Pancreas (tissue), 10 donors: ENCODE measurements at regions not wholly inside any gene's neighbourhood (a gene's known extent, or its start where the extent isn't known, plus 50 kb on each side); places are given as distances from the start of the nearest gene placed in this dataset.
"Not testable (repeated sequence)": the region's sequence is repeated elsewhere in the genome, so short reads cannot be mapped to it uniquely, and the experiment has no call there.

ENCODE experiments used
- ATAC-seq, 4 donors: fragments of 200-7000 bp; cut with Tn5 transposase; one replicate each; pipeline versions ENCODE4 v1.8.0 to v1.9.1; 2020; ENCODE audit warnings: mild to moderate bottlenecking in 4 of 4, moderate library complexity in 4 of 4
- DNase-seq, 6 donors: peaks; one replicate each; pipeline ENCODE4 v3.0.0-alpha.2; 2020
- FAIRE-seq: peaks from 2 replicates; lab custom pipeline; 2012; peaks lifted over from hg19 to GRCh38; lab: Jason Lieb, UNC
- H3K27ac ChIP-seq, 4 donors: fragments of 200-600 bp; sonication (generic); 1 replicate in 3 of 4; 2 replicates in 1 of 4; pipeline versions ENCODE4 v1.5.0 to v1.8.0; 2020
- H3K27me3 ChIP-seq, 4 donors: fragments of 200-600 bp; one replicate each; pipeline ENCODE4 v1.8.0; 2021
- H3K36me3 ChIP-seq, 3 donors: fragments of 200-600 bp; sonication (generic) in 1 of 3; one replicate each; pipeline versions ENCODE4 v1.5.0 to v1.8.0; 2020 to 2021
- H3K4me1 ChIP-seq, 3 donors: fragments of 200-600 bp; one replicate each; pipeline ENCODE4 v1.8.0; 2021
- H3K4me3 ChIP-seq, 4 donors: fragments of 200-600 bp; sonication (generic) in 2 of 4; one replicate each; pipeline versions ENCODE4 v1.5.0 to v1.8.0; 2020 to 2021
- H3K9me3 ChIP-seq, 4 donors: fragments of 200-600 bp; one replicate each; pipeline ENCODE4 v1.8.0; 2021
- CTCF ChIP-seq, 4 donors: fragments of 200-600 bp; sonication (generic) in 3 of 4; IDR thresholded peaks; one replicate each; pipeline versions ENCODE4 v1.5.0 to v1.8.0; 2021; ENCODE audit warnings: antibody characterized with exemption in 4 of 4
- WGBS, 2 donors: extraction: QIAGEN DNeasy Blood & Tissue Kit; methylation state at CpG; one replicate each; pipeline ENCODE4 v1.1.7; 2013; 5-methylcytosine and 5-hydroxymethylcytosine counted together
- intact Hi-C, 3 donors: fragments of 100-400 bp; cut with DNase I; formaldehyde crosslinking; loops; one replicate each; pipeline versions ENCODE4 v1.11.1 to v1.14.2; 2022
- donor health status: healthy with polysubstance abuse.
- donor health status: DM: no; HTN: no; CAD: no; lungs with moderate emphysema.
- donor health status: DM: no; HTN: no; CAD: no.
- donor health status: control.
- donor health status: control.
- donor health status: Bipolar disorder and iron deficiency.
- donor health status: DM: yes; HTN: yes; CAD: no.
- donor health status: DM: no; HTN: no; CAD: no.
- donor health status: DM: no; HTN: no; CAD: no.
- donor health status: DM: yes; HTN: yes; CAD: no.

DNA sequence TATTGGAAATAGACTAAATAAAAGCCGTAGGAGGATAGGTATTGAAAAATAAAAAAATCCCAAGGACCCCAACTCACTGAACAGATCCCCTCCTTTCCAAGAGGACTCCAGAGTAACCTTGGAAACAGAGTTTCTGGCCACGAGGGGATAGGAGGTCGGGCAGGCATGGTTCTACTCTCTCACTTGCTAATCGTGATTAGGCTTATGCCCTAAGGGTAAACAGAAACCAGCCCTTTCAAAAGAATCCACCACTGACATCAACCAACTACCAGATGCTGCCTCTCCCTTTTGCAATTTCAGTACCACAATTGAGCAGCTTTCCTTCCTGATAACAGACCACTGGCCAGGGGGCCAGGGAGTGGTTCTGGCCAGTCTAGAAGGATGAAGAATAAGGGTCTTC lies 477.8 kb downstream of the EIPR1 start:
- Histone ChIP-seq H3K9me3 (no peaks in the 10 kb centered on the region), H3K4me3 (no peak overlapping the region), H3K27me3 (no peaks in the 10 kb centered on the region), H3K36me3 (no peaks in the 10 kb centered on the region), H3K4me1 (peaks cover 0 to 4% (median 4%) of the 10 kb centered on the region in 3 donors), H3K27ac (no peak overlapping the region)
- TF ChIP-seq CTCF (IDR thresholded peaks at IDR 0.05): no peak
- WGBS, 2 donors: 41 to 49% methylated on average over 4 of the region's 4 CpGs
- no peak for DNase-seq
- ATAC-seq: no peak
- intact Hi-C loops: no loop called here
- FAIRE-seq: no peak

DNA sequence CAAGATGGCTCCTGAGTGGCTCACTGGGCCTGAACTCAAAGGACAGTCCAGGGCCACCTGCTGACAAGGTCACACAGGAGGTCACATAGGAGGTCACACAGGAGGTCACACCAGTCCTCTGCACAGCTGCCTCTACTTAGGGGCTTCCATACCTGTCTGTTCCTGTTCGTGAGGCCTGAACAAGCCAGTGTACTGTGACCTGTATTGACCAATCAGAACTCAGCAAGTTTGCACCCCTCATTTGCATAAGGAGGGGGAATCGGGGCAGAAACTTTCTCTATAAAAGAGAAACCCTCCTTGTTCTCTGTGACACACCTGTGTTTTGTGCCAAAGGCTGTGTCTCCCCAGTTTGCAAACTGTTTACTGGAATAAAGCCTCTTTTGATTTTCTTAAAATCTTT lies 478.9 kb downstream of the EIPR1 start:
- intact Hi-C loops: no loop called here
- Histone ChIP-seq H3K27me3 (no peaks in the 10 kb centered on the region), H3K9me3 (no peaks in the 10 kb centered on the region), H3K4me1 (peaks cover 0 to 4% (median 4%) of the 10 kb centered on the region in 3 donors), H3K36me3 (no peaks in the 10 kb centered on the region), H3K27ac (no peak overlapping the region), H3K4me3 (no peak overlapping the region)
- ATAC-seq (no peak), DNase-seq (no peak), FAIRE-seq (no peak)
- WGBS, 2 donors: 85 to 88% methylated on average over 2 of the region's 2 CpGs
- no peak for TF ChIP-seq CTCF (IDR thresholded peaks at IDR 0.05)

DNA sequence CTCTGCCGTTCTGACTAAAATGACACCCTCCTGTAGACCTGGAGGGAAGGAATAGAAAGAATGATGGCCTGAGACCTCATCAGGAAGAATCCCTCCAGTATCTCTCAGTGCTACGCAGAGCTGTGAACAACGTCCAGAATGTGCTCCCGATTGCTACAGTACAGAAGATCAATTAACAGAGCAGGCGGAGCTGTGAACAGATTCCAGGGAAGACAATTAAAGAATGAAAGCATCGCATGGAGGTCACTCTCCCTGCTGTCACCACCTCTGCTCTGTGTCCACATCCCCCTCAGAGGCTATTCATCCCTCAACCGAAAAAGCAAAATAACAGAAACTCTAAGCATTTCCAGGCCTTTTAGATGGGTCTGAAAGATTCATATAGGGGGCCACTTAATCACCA lies 481.0 kb downstream of the EIPR1 start:
- TF ChIP-seq CTCF (IDR thresholded peaks at IDR 0.05): no peak
- intact Hi-C loops: no loop called here
- no peaks in the 10 kb centered on the region for H3K36me3 ChIP-seq
- no peak for ATAC-seq
- H3K27me3 ChIP-seq: no peaks in the 10 kb centered on the region
- no peak for DNase-seq
- H3K4me3 ChIP-seq: no peak overlapping the region
- H3K4me1 ChIP-seq: no peaks in the 10 kb centered on the region
- H3K27ac ChIP-seq: no peak overlapping the region
- WGBS, 2 donors: 70 to 79% methylated on average over 7 of the region's 7 CpGs
- no peaks in the 10 kb centered on the region for H3K9me3 ChIP-seq
- FAIRE-seq: no peak

GRCh38 chr2:2896011-2896410 lies 481.6 kb downstream of the EIPR1 start:
- 76 to 89% methylated on average over 5 of the region's 5 CpGs for WGBS, 2 donors
- no peaks in the 10 kb centered on the region for H3K9me3 ChIP-seq
- ATAC-seq (no peak), DNase-seq (no peak), FAIRE-seq (no peak)
- no peak overlapping the region for H3K27ac ChIP-seq
- no peak overlapping the region for H3K4me3 ChIP-seq
- H3K4me1 ChIP-seq: no peaks in the 10 kb centered on the region
- intact Hi-C loops: no loop called here
- H3K27me3 ChIP-seq: no peaks in the 10 kb centered on the region
- no peaks in the 10 kb centered on the region for H3K36me3 ChIP-seq
- TF ChIP-seq CTCF (IDR thresholded peaks at IDR 0.05): no peak

DNA sequence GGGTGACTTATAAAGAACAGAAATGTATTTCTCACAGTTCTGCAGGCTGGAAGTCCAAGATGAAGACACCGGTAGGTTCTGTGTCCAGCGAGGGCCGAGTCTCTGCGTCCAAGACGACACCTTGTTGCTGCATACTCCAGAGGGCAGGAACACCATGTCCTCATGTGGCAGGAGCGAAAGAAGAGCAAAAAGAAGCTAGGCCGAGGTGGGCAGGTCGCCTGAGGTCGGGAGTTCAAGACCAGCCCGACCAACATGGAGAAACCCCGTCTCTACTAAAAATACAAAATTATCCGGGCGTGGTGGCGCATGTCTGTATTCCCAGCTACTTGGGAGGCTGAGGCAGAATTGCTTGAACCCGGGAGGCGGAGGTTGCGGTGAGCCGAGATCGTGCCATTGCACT lies 483.6 kb downstream of the EIPR1 start:
- FAIRE-seq, intact Hi-C loops, H3K36me3 ChIP-seq, H3K4me1 ChIP-seq, ATAC-seq, H3K4me3 ChIP-seq, DNase-seq, H3K9me3 ChIP-seq, H3K27ac ChIP-seq, H3K27me3 ChIP-seq: not testable (repeated sequence)
- 80 to 88% methylated on average over 19 of the region's 19 CpGs for WGBS, 2 donors

- FAIRE-seq (no peak), DNase-seq (no peak), ATAC-seq (no peak)
- no peaks in the 10 kb centered on the region for H3K9me3 ChIP-seq
- H3K4me3 ChIP-seq: no peak overlapping the region
- intact Hi-C loops: no loop called here
- no peaks in the 10 kb centered on the region for H3K27me3 ChIP-seq
- no peak for TF ChIP-seq CTCF (IDR thresholded peaks at IDR 0.05)
- 75 to 78% methylated on average over 7 of the region's 7 CpGs for WGBS, 2 donors
- H3K4me1 ChIP-seq: no peaks in the 10 kb centered on the region
- no peak overlapping the region for H3K27ac ChIP-seq
- no peaks in the 10 kb centered on the region for H3K36me3 ChIP-seq
Observed at GRCh38 chr2:2892892-2893291, 484.7 kb downstream of the EIPR1 start.
